ENCODE measurements at regions not wholly inside any gene's neighbourhood (a gene's known extent, or its start where the extent isn't known, plus 50 kb on each side); places are given as distances from the start of the nearest gene placed in this dataset.
"Not testable (repeated sequence)": the region's sequence is repeated elsewhere in the genome, so short reads cannot be mapped to it uniquely, and the experiment has no call there.

GRCh38 chrX:65819983-65820382 lies 152.5 kb downstream of the MSN start:
- TF ChIP-seq CTCF (conservative IDR thresholded peaks at IDR 0.05; ENCODE audit: low read depth, low read length); EZH2 (IDR thresholded peaks at IDR 0.05; ENCODE audit: borderline replicate concordance, low read depth, low read length, poor library complexity, severe bottlenecking): not testable (repeated sequence)
